Pancreas (tissue), 10 donors: ENCODE measurements at regions not wholly inside any gene's neighbourhood (a gene's known extent, or its start where the extent isn't known, plus 50 kb on each side); places are given as distances from the start of the nearest gene placed in this dataset.

Source experiments
- ATAC-seq, 4 donors: fragments of 200-7000 bp; cut with Tn5 transposase; one replicate each; pipeline versions ENCODE4 v1.8.0 to v1.9.1; 2020; ENCODE audit warnings: mild to moderate bottlenecking in 4 of 4, moderate library complexity in 4 of 4
- DNase-seq, 6 donors: peaks; one replicate each; pipeline ENCODE4 v3.0.0-alpha.2; 2020
- FAIRE-seq: peaks from 2 replicates; lab custom pipeline; 2012; peaks lifted over from hg19 to GRCh38; lab: Jason Lieb, UNC
- H3K27ac ChIP-seq, 4 donors: fragments of 200-600 bp; sonication (generic); 1 replicate in 3 of 4; 2 replicates in 1 of 4; pipeline versions ENCODE4 v1.5.0 to v1.8.0; 2020
- H3K27me3 ChIP-seq, 4 donors: fragments of 200-600 bp; one replicate each; pipeline ENCODE4 v1.8.0; 2021
- H3K36me3 ChIP-seq, 3 donors: fragments of 200-600 bp; sonication (generic) in 1 of 3; one replicate each; pipeline versions ENCODE4 v1.5.0 to v1.8.0; 2020 to 2021
- H3K4me1 ChIP-seq, 3 donors: fragments of 200-600 bp; one replicate each; pipeline ENCODE4 v1.8.0; 2021
- H3K4me3 ChIP-seq, 4 donors: fragments of 200-600 bp; sonication (generic) in 2 of 4; one replicate each; pipeline versions ENCODE4 v1.5.0 to v1.8.0; 2020 to 2021
- H3K9me3 ChIP-seq, 4 donors: fragments of 200-600 bp; one replicate each; pipeline ENCODE4 v1.8.0; 2021
- WGBS, 2 donors: extraction: QIAGEN DNeasy Blood & Tissue Kit; methylation state at CpG; one replicate each; pipeline ENCODE4 v1.1.7; 2013; 5-methylcytosine and 5-hydroxymethylcytosine counted together
- intact Hi-C, 3 donors: fragments of 100-400 bp; cut with DNase I; formaldehyde crosslinking; loops; one replicate each; pipeline versions ENCODE4 v1.11.1 to v1.14.2; 2022
- TF ChIP-seq, protein P1 (sequence below), 4 donors: fragments of 200-600 bp; sonication (generic) in 3 of 4; IDR thresholded peaks; one replicate each; pipeline versions ENCODE4 v1.5.0 to v1.8.0; 2021; ENCODE audit warnings: antibody characterized with exemption in 4 of 4
- donor health status: healthy with polysubstance abuse.
- donor health status: DM: no; HTN: no; CAD: no; lungs with moderate emphysema.
- donor health status: DM: no; HTN: no; CAD: no.
- donor health status: control.
- donor health status: control.
- donor health status: Bipolar disorder and iron deficiency.
- donor health status: DM: yes; HTN: yes; CAD: no.
- donor health status: DM: no; HTN: no; CAD: no.
- donor health status: DM: no; HTN: no; CAD: no.
- donor health status: DM: yes; HTN: yes; CAD: no.

DNA sequence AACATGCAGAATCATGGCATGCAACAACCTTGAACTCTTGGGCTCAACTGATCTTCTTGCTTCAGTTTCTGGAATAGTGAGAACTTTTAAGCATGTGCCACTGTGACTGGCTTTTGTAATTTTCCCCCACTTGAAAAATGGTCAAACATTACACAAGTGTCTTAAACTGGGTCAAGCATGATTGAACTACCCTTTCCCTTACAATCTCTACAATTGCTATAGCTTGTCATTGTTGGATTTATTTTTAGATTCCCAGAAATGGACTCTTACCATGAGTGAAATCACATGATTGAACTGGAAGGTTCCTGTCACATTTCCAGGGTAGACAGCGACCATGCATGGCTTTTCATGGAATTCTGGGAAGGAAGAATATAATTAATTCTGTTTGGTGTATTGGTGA lies 102.2 kb upstream of the TUBA3C start:
- no peak for DNase-seq
- no peaks in the 10 kb centered on the region for H3K27me3 ChIP-seq
- H3K4me3 ChIP-seq: no peak overlapping the region
- no peaks in the 10 kb centered on the region for H3K9me3 ChIP-seq
- no peaks in the 10 kb centered on the region for H3K4me1 ChIP-seq
- WGBS, 2 donors: 19 to 26% methylated on average over 1 of the region's 1 CpG
- no peak for ATAC-seq
- H3K36me3 ChIP-seq: no peaks in the 10 kb centered on the region
- FAIRE-seq: no peak
- no peak overlapping the region for H3K27ac ChIP-seq
- TF ChIP-seq, protein P1, sequence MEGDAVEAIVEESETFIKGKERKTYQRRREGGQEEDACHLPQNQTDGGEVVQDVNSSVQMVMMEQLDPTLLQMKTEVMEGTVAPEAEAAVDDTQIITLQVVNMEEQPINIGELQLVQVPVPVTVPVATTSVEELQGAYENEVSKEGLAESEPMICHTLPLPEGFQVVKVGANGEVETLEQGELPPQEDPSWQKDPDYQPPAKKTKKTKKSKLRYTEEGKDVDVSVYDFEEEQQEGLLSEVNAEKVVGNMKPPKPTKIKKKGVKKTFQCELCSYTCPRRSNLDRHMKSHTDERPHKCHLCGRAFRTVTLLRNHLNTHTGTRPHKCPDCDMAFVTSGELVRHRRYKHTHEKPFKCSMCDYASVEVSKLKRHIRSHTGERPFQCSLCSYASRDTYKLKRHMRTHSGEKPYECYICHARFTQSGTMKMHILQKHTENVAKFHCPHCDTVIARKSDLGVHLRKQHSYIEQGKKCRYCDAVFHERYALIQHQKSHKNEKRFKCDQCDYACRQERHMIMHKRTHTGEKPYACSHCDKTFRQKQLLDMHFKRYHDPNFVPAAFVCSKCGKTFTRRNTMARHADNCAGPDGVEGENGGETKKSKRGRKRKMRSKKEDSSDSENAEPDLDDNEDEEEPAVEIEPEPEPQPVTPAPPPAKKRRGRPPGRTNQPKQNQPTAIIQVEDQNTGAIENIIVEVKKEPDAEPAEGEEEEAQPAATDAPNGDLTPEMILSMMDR (IDR thresholded peaks at IDR 0.05): no peak
- intact Hi-C loops: no loop called here

DNA sequence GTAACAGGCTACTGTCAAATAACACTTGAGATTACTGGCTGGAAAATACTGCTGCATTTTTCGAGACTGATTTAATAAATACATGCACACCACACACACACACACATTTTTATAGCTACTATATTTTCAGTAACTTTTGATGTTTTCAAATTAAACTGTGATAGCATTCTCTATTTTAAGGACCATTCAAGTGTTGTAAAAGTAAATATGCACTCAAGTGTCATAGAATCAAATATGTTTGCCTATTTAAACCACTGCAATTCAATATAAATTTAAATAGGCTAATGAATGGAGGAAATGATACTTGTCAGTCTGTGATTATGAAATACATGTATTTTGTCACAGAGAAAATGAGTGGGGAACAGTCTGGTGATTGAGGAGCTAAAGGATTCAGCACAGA lies 86.7 kb upstream of the TUBA3C start:
- Histone ChIP-seq H3K27me3 (no peaks in the 10 kb centered on the region), H3K9me3 (no peaks in the 10 kb centered on the region), H3K4me1 (no peaks in the 10 kb centered on the region), H3K27ac (no peak overlapping the region), H3K4me3 (no peak overlapping the region), H3K36me3 (no peaks in the 10 kb centered on the region)
- ATAC-seq: no peak
- intact Hi-C loops: no loop called here
- TF ChIP-seq, protein P1 (IDR thresholded peaks at IDR 0.05): no peak
- FAIRE-seq: no peak
- 23 to 41% methylated on average over 1 of the region's 1 CpG for WGBS, 2 donors
- no peak for DNase-seq

DNA sequence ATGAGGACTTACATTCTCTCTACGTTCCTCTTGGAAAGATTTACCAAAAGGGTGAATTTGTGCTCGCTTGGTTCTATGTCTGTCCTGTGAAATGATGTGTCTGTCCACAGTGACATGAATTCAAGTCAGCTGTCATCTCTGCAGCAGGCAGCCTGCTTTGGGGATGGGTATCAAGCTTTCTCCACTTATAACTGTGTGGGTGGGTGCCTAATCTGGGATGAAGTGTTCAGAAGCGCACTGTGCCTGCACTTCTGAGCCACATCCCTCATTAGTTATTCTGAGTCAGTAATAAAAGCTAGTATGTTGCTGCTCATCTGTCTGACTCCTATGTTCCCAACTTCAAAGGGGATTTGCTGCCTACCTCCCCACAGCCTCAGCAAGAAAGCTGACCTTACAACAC lies 86.1 kb upstream of the TUBA3C start:
- DNase-seq (no peak), FAIRE-seq (no peak), ATAC-seq (no peak)
- Histone ChIP-seq H3K27me3 (no peaks in the 10 kb centered on the region), H3K27ac (no peak overlapping the region), H3K4me1 (no peaks in the 10 kb centered on the region), H3K36me3 (no peaks in the 10 kb centered on the region), H3K9me3 (no peaks in the 10 kb centered on the region), H3K4me3 (no peak overlapping the region)
- WGBS, 2 donors: 58 to 71% methylated on average over 3 of the region's 3 CpGs
- TF ChIP-seq, protein P1 (IDR thresholded peaks at IDR 0.05): no peak
- intact Hi-C loops: no loop called here

DNA sequence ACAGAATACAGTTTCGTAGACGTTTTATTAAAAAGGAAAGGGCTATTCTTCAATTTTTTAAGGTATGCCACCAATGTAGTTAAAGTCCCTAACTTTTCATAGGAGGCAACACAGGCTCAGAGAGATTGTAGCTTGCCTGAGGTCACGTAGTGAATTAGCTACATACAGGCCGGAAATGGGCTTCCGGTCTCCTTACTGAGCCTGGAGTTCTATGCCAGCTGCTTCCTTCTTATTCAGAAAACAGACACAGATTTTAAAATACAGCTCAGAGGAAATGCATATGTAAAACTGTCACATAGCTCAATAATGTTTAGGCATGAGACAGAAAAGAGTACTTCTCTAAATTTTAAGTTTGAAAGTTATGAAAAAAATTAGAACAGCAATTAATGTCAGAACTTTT lies 85.4 kb upstream of the TUBA3C start:
- Histone ChIP-seq H3K4me3 (no peak overlapping the region), H3K27ac (no peak overlapping the region), H3K36me3 (no peaks in the 10 kb centered on the region), H3K9me3 (no peaks in the 10 kb centered on the region), H3K27me3 (no peaks in the 10 kb centered on the region), H3K4me1 (no peaks in the 10 kb centered on the region)
- ATAC-seq: no peak
- TF ChIP-seq, protein P1 (IDR thresholded peaks at IDR 0.05): no peak
- no peak for DNase-seq
- FAIRE-seq: no peak
- WGBS, 2 donors: 55 to 57% methylated on average over 5 of the region's 5 CpGs
- intact Hi-C loops: no loop called here

DNA sequence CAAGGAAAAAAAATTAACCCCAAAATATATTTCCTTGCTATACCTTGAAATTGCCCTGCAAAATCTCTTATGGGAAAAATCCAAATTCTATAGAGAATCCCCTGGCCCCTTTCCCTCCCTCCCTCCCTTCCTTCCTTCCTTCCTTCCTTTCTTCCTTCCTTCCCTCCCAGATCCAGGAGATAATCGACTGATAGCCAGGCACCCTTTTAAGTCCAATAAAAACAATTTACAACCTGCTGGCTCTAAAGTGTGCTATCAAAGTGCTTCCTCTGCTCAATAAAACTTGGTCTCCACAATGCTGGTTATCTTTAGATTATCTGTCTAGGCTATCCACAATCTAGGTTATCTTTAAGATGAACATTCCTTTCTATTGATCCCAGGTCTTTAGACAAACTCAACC lies 83.1 kb upstream of the TUBA3C start:
- WGBS, 2 donors: 25 to 56% methylated on average over 1 of the region's 1 CpG
- no peak for ATAC-seq
- Histone ChIP-seq H3K36me3 (no peaks in the 10 kb centered on the region), H3K27ac (no peak overlapping the region), H3K4me3 (no peak overlapping the region), H3K27me3 (no peaks in the 10 kb centered on the region), H3K4me1 (no peaks in the 10 kb centered on the region), H3K9me3 (no peaks in the 10 kb centered on the region)
- no peak for DNase-seq
- FAIRE-seq: no peak
- intact Hi-C loops: no loop called here
- TF ChIP-seq, protein P1 (IDR thresholded peaks at IDR 0.05): no peak
